Endodermal cell (in vitro differentiated cells): ENCODE measurements at regions not wholly inside any gene's neighbourhood (a gene's known extent, or its start where the extent isn't known, plus 50 kb on each side); places are given as distances from the start of the nearest gene placed in this dataset.

Experiments
- DNase-seq: peaks from one replicate; pipeline ENCODE4 v3.0.0-alpha.2; 2017
- H3K27ac ChIP-seq: 2 replicates; pipeline ENCODE4 v1.5.1; 2013; ENCODE audit warnings: mild to moderate bottlenecking, low read depth, low read length, moderate library complexity
- H3K27me3 ChIP-seq: 2 replicates; pipeline ENCODE4 v1.6.1; 2013; ENCODE audit warnings: mild to moderate bottlenecking, low read length, moderate library complexity; ENCODE audit not compliant: insufficient read depth, control insufficient read depth, poor library complexity, severe bottlenecking
- H3K36me3 ChIP-seq: 2 replicates; pipeline ENCODE4 v1.7.0; 2013; ENCODE audit warnings: mild to moderate bottlenecking, low read length, moderate library complexity; ENCODE audit not compliant: control insufficient read depth, insufficient read depth
- H3K4me1 ChIP-seq: one replicate; pipeline ENCODE4 v1.7.0; 2013; ENCODE audit warnings: low read length; ENCODE audit not compliant: control insufficient read depth, insufficient read depth
- H3K4me3 ChIP-seq: 2 replicates; pipeline ENCODE4 v1.5.1; 2013; ENCODE audit warnings: mild to moderate bottlenecking, low read length, moderate library complexity
- H3K9ac ChIP-seq: 2 replicates; pipeline ENCODE4 v1.6.1; 2013; ENCODE audit warnings: mild to moderate bottlenecking, low read length, moderate library complexity; ENCODE audit not compliant: poor library complexity, severe bottlenecking; ENCODE audit errors: extremely low read depth
- H3K9me3 ChIP-seq: 2 replicates; pipeline ENCODE4 v1.6.1; 2013; ENCODE audit warnings: mild to moderate bottlenecking, low read length, moderate library complexity; ENCODE audit not compliant: control insufficient read depth
- H3K27ac Mint-ChIP-seq: 2 replicates; pipeline ENCODE4 v1.8.0; 2020; ENCODE audit warnings: mixed read lengths
- H3K27me3 Mint-ChIP-seq: 2 replicates; pipeline ENCODE4 v1.8.0; 2021; ENCODE audit warnings: mild to moderate bottlenecking, mixed read lengths; ENCODE audit not compliant: insufficient read depth
- H3K36me3 Mint-ChIP-seq: 2 replicates; pipeline ENCODE4 v1.8.0; 2020; ENCODE audit warnings: low read depth, mixed read lengths
- H3K4me1 Mint-ChIP-seq: 2 replicates; pipeline ENCODE4 v1.8.0; 2020; ENCODE audit warnings: mixed read lengths
- H3K4me3 Mint-ChIP-seq: 2 replicates; pipeline ENCODE4 v1.8.0; 2020; ENCODE audit warnings: mild to moderate bottlenecking, moderate library complexity, mixed read lengths
- H3K9me3 Mint-ChIP-seq: 2 replicates; pipeline ENCODE4 v1.8.0; 2020; ENCODE audit warnings: mild to moderate bottlenecking, mixed read lengths
- WGBS, 2 experiments: methylation state at CpG; one replicate each; pipeline versions ENCODE4 v1.1.5 to v1.1.7; 2013; ENCODE audit warnings: missing lambda C conversion rate in 2 of 2, mixed read lengths in 1 of 2; ENCODE audit not compliant: insufficient coverage in 1 of 2, insufficient read length in 1 of 2; 5-methylcytosine and 5-hydroxymethylcytosine counted together
- TF ChIP-seq, protein P1 (sequence below): fragments of 200-600 bp; sonication (generic); conservative IDR thresholded peaks from 2 replicates; pipeline ENCODE4 v1.5.0; 2021; ENCODE audit warnings: antibody characterized with exemption, mild to moderate bottlenecking

DNA sequence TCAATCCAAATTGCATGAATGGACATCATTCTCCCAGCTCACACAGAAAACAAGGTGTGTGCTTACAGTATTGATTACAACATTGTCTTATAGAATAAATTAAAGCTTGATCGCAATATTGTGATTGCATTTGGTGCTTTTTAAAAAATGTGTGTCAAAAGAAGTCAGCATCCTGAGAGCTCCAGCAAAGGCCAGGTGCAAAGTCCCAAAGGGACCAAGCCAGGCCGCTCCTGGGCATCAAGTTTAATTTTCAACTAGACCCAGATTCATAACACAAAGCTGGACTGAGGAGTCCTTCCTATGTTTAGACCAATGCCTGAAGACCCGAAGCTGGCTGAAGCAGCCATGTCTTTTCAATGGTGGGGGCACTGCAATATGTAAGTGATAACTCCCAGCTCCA is 295.6 kb downstream of the IRX2 start:
- no peaks in the 10 kb centered on the region for H3K4me1 ChIP-seq
- H3K9me3 Mint-ChIP-seq, result no peaks in the 10 kb centered on the region
- no peak overlapping the region for H3K27ac ChIP-seq
- no peak for DNase-seq
- H3K4me3 ChIP-seq, result no peak overlapping the region
- no peaks in the 10 kb centered on the region for H3K36me3 ChIP-seq
- WGBS, 2 experiments, result 90 to 100% methylated on average over 2 to 3 of the region's 3 CpGs
- peaks cover 37% of the 10 kb centered on the region for H3K27me3 Mint-ChIP-seq
- no peak overlapping the region for H3K9ac ChIP-seq
- no peaks in the 10 kb centered on the region for H3K36me3 Mint-ChIP-seq
- H3K4me3 Mint-ChIP-seq, result no peak overlapping the region
- no peak overlapping the region for H3K27ac Mint-ChIP-seq
- TF ChIP-seq, protein P1, sequence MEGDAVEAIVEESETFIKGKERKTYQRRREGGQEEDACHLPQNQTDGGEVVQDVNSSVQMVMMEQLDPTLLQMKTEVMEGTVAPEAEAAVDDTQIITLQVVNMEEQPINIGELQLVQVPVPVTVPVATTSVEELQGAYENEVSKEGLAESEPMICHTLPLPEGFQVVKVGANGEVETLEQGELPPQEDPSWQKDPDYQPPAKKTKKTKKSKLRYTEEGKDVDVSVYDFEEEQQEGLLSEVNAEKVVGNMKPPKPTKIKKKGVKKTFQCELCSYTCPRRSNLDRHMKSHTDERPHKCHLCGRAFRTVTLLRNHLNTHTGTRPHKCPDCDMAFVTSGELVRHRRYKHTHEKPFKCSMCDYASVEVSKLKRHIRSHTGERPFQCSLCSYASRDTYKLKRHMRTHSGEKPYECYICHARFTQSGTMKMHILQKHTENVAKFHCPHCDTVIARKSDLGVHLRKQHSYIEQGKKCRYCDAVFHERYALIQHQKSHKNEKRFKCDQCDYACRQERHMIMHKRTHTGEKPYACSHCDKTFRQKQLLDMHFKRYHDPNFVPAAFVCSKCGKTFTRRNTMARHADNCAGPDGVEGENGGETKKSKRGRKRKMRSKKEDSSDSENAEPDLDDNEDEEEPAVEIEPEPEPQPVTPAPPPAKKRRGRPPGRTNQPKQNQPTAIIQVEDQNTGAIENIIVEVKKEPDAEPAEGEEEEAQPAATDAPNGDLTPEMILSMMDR, result no peak
- no peaks in the 10 kb centered on the region for H3K27me3 ChIP-seq
- H3K9me3 ChIP-seq, result no peaks in the 10 kb centered on the region
- H3K4me1 Mint-ChIP-seq, result no peaks in the 10 kb centered on the region

DNA sequence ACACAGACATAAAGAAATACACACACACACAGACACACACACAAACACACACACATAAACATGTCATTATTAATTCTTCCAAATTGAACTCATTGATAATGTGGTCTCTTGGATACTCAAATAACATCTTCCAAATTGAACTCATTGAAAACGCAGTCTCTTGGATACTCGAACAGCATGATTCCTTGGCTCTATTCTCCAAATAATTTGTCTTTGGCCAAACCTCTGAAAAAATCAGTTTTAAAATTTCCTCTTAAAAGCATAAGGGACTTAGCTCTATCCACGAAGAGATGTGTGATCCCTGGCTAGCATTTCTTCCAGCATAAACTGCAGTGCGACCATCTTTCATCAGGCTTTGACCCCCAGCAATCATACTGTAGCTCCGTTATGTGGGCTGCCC is 296.6 kb downstream of the IRX2 start:
- Histone ChIP-seq H3K4me3 (no peak overlapping the region), H3K4me1 (no peaks in the 10 kb centered on the region), H3K9ac (no peak overlapping the region), H3K36me3 (no peaks in the 10 kb centered on the region), H3K27me3 (no peaks in the 10 kb centered on the region), H3K27ac (no peak overlapping the region), H3K9me3 (no peaks in the 10 kb centered on the region)
- Mint-ChIP-seq H3K27ac (no peak overlapping the region), H3K4me1 (no peaks in the 10 kb centered on the region), H3K4me3 (no peak overlapping the region), H3K36me3 (no peaks in the 10 kb centered on the region), H3K9me3 (no peaks in the 10 kb centered on the region), H3K27me3 (peaks cover 34% of the 10 kb centered on the region)
- TF ChIP-seq, protein P1, result no peak
- no peak for DNase-seq
- 88 to 97% methylated on average over 5 of the region's 5 CpGs for WGBS, 2 experiments

DNA sequence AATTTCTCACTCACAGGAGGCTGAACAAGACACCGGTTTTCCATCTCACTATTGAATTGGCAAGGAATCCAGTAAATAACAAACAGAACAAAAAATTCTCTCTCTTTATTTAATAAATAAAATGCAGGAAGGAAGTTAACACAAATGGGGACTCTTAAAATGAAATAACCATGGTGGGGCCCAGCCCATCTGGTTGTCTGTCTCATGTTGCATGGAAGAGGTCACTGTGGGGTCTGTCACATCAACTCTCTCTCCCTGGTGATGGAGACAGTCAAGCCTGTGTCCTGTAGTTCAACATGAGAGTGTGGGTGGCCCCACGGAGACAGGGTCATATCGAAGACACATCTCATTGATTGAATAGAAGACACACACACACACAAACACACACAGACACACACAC is 297.7 kb downstream of the IRX2 start:
- Mint-ChIP-seq H3K9me3 (no peaks in the 10 kb centered on the region), H3K27ac (no peak overlapping the region), H3K36me3 (no peaks in the 10 kb centered on the region), H3K4me1 (no peaks in the 10 kb centered on the region), H3K27me3 (peaks cover 30% of the 10 kb centered on the region), H3K4me3 (no peak overlapping the region)
- Histone ChIP-seq H3K9ac (no peak overlapping the region), H3K9me3 (no peaks in the 10 kb centered on the region), H3K27me3 (no peaks in the 10 kb centered on the region), H3K4me1 (no peaks in the 10 kb centered on the region), H3K36me3 (no peaks in the 10 kb centered on the region), H3K4me3 (no peak overlapping the region), H3K27ac (no peak overlapping the region)
- TF ChIP-seq, protein P1, result no peak
- 80 to 98% methylated on average over 1 to 3 of the region's 3 CpGs for WGBS, 2 experiments
- DNase-seq, result no peak
